MM.1S (cell line): ENCODE measurements at regions not wholly inside any gene's neighbourhood (a gene's known extent, or its start where the extent isn't known, plus 50 kb on each side); places are given as distances from the start of the nearest gene placed in this dataset.

ENCODE experiments used
- EZH2 ChIP-seq: fragments of 300-600 bp; sonication (generic); optimal IDR thresholded peaks from 2 replicates; pipeline ENCODE3; 2017; ENCODE audit warnings: low read depth, mild to moderate bottlenecking, antibody characterized with exemption, low read length, mixed read lengths
- EZH2phosphoT487 ChIP-seq: fragments of 300-600 bp; sonication (generic); IDR thresholded peaks from 2 replicates; pipeline ENCODE4 v1.6.1; 2018; ENCODE audit warnings: antibody characterized with exemption, low read length

DNA sequence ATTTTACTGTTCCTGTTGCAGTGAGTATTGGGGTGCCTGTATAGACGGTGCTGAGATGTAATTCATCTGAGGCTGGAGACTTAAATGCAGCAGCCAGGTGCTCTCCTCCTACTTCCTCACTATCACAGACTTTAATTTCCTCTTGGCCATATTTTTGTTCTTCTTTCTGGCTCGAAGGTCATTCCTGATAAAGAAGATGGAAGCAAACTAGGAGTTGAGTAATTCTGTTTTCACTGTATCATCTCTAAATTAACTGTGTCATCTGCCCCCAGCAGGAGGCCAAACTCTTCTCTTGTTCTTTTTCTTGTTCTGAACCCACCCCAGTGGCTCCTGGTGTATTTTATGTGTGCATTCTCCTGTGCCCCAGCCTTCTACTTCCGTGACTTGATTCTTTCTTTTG lies 141.7 kb upstream of the ARHGAP5 start:
- TF ChIP-seq EZH2phosphoT487 = no peak
- no peak for TF ChIP-seq EZH2
